Endothelial cell of hepatic sinusoid (primary cell): ENCODE measurements at regions not wholly inside any gene's neighbourhood (a gene's known extent, or its start where the extent isn't known, plus 50 kb on each side); places are given as distances from the start of the nearest gene placed in this dataset.

ENCODE experiments used
- in situ Hi-C: cut with HindIII; loops from 2 replicates; pipeline ENCODE4 v1.10.0; 2017; ENCODE audit warnings: low sequenced_read_pairs

GRCh38 chr22:49303061-49303735 is 524.5 kb downstream of the BRD1 start:
- in situ Hi-C loops = no loop called here

- in situ Hi-C loops = no loop called here
These were observed 525.1 kb downstream of the BRD1 start for GRCh38 chr22:49302530-49302929.

- in situ Hi-C loops = no loop called here
These were observed 525.6 kb downstream of the BRD1 start for GRCh38 chr22:49302150-49302460.

GRCh38 chr22:49301398-49302149 is 526.1 kb downstream of the BRD1 start:
- in situ Hi-C loops = no loop called here

GRCh38 chr22:49300951-49301397 is 526.7 kb downstream of the BRD1 start:
- in situ Hi-C loops = no loop called here

GRCh38 chr22:49300241-49300640 is 527.4 kb downstream of the BRD1 start:
- in situ Hi-C loops = no loop called here

GRCh38 chr22:49299821-49300231 is 527.8 kb downstream of the BRD1 start:
- in situ Hi-C loops = no loop called here

- in situ Hi-C loops = no loop called here
These were observed 528.6 kb downstream of the BRD1 start for GRCh38 chr22:49298834-49299750.

- in situ Hi-C loops = no loop called here
These were observed 529.6 kb downstream of the BRD1 start for GRCh38 chr22:49297871-49298721.

- in situ Hi-C loops = no loop called here
These were observed 530.3 kb downstream of the BRD1 start for GRCh38 chr22:49297286-49297870.

GRCh38 chr22:49296561-49296960 is 531.1 kb downstream of the BRD1 start:
- in situ Hi-C loops = no loop called here

GRCh38 chr22:49295851-49296560 is 531.7 kb downstream of the BRD1 start:
- in situ Hi-C loops = no loop called here

GRCh38 chr22:49295465-49295743 is 532.3 kb downstream of the BRD1 start:
- in situ Hi-C loops = no loop called here

- in situ Hi-C loops = no loop called here
These were observed 532.8 kb downstream of the BRD1 start for GRCh38 chr22:49294656-49295464.

- in situ Hi-C loops = no loop called here
These were observed 534.8 kb downstream of the BRD1 start for GRCh38 chr22:49292909-49293308.

- in situ Hi-C loops = no loop called here
These were observed 535.9 kb downstream of the BRD1 start for GRCh38 chr22:49291781-49292180.

GRCh38 chr22:49291169-49291568 is 536.5 kb downstream of the BRD1 start:
- in situ Hi-C loops = no loop called here

- in situ Hi-C loops = no loop called here
These were observed 537.0 kb downstream of the BRD1 start for GRCh38 chr22:49290711-49291110.
